Kidney (tissue), 13 donors: ENCODE measurements at regions not wholly inside any gene's neighbourhood (a gene's known extent, or its start where the extent isn't known, plus 50 kb on each side); places are given as distances from the start of the nearest gene placed in this dataset.

Experiments
- DNase-seq, 5 donors: peaks; one replicate each; pipeline ENCODE4 v3.0.0-alpha.2; 2013 to 2020
- FAIRE-seq: peaks from 2 replicates; lab custom pipeline; 2012; peaks lifted over from hg19 to GRCh38; lab: Jason Lieb, UNC
- H3K27ac ChIP-seq, 2 donors: one replicate each; pipeline ENCODE4 v1.7.0; 2013; ENCODE audit warnings: low read depth in 2 of 2, low read length in 2 of 2, inconsistent platforms in 1 of 2
- H3K27me3 ChIP-seq: one replicate; pipeline ENCODE4 v1.7.1; 2013; ENCODE audit warnings: low read length, inconsistent platforms; ENCODE audit not compliant: control insufficient read depth, insufficient read depth
- H3K36me3 ChIP-seq, 3 donors: one replicate each; pipeline versions ENCODE4 v1.7.0 to v1.7.1; 2013; ENCODE audit warnings: low read length in 3 of 3, control low read depth in 1 of 3, inconsistent platforms in 1 of 3; ENCODE audit not compliant: insufficient read depth in 3 of 3, control insufficient read depth in 2 of 3
- H3K4me1 ChIP-seq, 3 donors: one replicate each; pipeline versions ENCODE4 v1.7.0 to v1.7.1; 2013; ENCODE audit warnings: low read length in 3 of 3, inconsistent platforms in 1 of 3, low read depth in 1 of 3; ENCODE audit not compliant: control insufficient read depth in 2 of 3, insufficient read depth in 2 of 3
- H3K4me3 ChIP-seq, 3 donors: one replicate each; pipeline versions ENCODE4 v1.7.0 to v1.8.1; 2013; ENCODE audit warnings: low read length in 3 of 3, control low read depth in 1 of 3, inconsistent platforms in 1 of 3
- H3K9ac ChIP-seq, 3 donors: one replicate each; pipeline versions ENCODE4 v1.7.0 to v1.7.1; 2013; ENCODE audit warnings: low read length in 3 of 3, control low read depth in 1 of 3, inconsistent platforms in 1 of 3
- H3K9me3 ChIP-seq, 3 donors: one replicate each; pipeline versions ENCODE4 v1.7.0 to v1.7.1; 2013; ENCODE audit warnings: low read length in 3 of 3, control low read depth in 1 of 3, inconsistent platforms in 1 of 3; ENCODE audit not compliant: control insufficient read depth in 2 of 3, insufficient read depth in 1 of 3
- CTCF ChIP-seq: IDR thresholded peaks from 3 replicates; pipeline ENCODE4 v1.5.1; 2012; ENCODE audit warnings: mild to moderate bottlenecking, moderate library complexity, borderline replicate concordance; ENCODE audit not compliant: insufficient read depth; ENCODE audit errors: extremely low read depth
- intact Hi-C: fragments of 100-400 bp; cut with DNase I; formaldehyde crosslinking; loops from one replicate; pipeline ENCODE4 v1.11.1; 2022
- donor health status: control.
- donor health status: control.
- donor health status: control.
- donor health status: control.
- donor health status: control.
- donor health status: DM: yes; HTN: yes; CAD: no.
- donor health status: Normal renal cell carcinoma (clear cell type).

GRCh38 chr14:87434680-87435079 is 558.3 kb downstream of the GALC start:
- intact Hi-C loops = no loop called here
- H3K27me3 ChIP-seq = no peaks in the 10 kb centered on the region
- no peak overlapping the region for H3K9ac ChIP-seq
- no peak for FAIRE-seq
- no peak overlapping the region for H3K4me3 ChIP-seq
- H3K9me3 ChIP-seq = no peaks in the 10 kb centered on the region
- no peak overlapping the region for H3K27ac ChIP-seq
- H3K36me3 ChIP-seq = no peaks in the 10 kb centered on the region
- no peaks in the 10 kb centered on the region for H3K4me1 ChIP-seq
- TF ChIP-seq CTCF = no peak
- no peak for DNase-seq

DNA sequence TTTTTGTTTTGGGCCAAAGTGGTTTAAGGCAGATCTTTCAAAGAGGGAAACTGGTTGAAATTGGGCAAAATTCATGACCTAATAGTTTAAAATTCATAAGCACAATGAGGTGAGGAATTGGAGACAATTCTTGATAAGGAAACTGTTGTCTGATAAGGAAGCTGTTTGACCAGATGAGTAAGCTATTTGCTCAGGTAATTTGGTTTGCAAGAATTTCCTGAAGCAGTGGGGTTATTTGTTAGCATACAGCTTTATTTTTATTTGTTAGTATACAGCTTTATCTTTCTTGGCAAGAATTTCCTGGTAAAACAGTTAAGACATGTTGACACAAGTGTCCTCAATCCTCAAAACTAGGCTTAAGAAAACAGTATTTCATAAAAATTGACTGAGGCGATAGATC is 559.0 kb downstream of the GALC start:
- no peak overlapping the region for H3K4me3 ChIP-seq
- intact Hi-C loops = no loop called here
- DNase-seq = no peak
- H3K9ac ChIP-seq = no peak overlapping the region
- H3K27me3 ChIP-seq = no peaks in the 10 kb centered on the region
- H3K36me3 ChIP-seq = no peaks in the 10 kb centered on the region
- TF ChIP-seq CTCF = no peak
- no peaks in the 10 kb centered on the region for H3K4me1 ChIP-seq
- no peak for FAIRE-seq
- no peak overlapping the region for H3K27ac ChIP-seq
- no peaks in the 10 kb centered on the region for H3K9me3 ChIP-seq

DNA sequence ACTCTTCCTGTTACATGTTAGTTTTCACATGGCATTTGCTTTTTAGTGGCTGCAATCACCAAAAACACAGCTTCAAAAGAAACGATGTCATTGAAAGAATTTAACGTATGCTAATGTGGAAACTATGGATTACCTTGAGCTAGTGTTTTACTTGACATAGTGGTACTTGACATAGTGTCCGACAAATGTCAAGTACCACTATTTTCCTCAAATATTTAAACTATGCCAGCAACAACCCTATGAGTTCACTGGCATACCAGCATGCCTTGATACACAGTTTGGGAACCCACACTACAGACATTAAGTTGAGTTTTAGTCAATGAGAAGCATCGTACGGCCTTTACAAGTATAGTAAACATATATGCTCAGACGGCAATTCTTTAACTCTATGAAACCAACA is 560.3 kb downstream of the GALC start:
- H3K27me3 ChIP-seq = no peaks in the 10 kb centered on the region
- H3K9me3 ChIP-seq = no peaks in the 10 kb centered on the region
- no peak overlapping the region for H3K4me3 ChIP-seq
- H3K9ac ChIP-seq = no peak overlapping the region
- intact Hi-C loops = no loop called here
- no peak for DNase-seq
- no peak for FAIRE-seq
- no peak for TF ChIP-seq CTCF
- H3K27ac ChIP-seq = no peak overlapping the region
- H3K4me1 ChIP-seq = no peaks in the 10 kb centered on the region
- H3K36me3 ChIP-seq = no peaks in the 10 kb centered on the region

DNA sequence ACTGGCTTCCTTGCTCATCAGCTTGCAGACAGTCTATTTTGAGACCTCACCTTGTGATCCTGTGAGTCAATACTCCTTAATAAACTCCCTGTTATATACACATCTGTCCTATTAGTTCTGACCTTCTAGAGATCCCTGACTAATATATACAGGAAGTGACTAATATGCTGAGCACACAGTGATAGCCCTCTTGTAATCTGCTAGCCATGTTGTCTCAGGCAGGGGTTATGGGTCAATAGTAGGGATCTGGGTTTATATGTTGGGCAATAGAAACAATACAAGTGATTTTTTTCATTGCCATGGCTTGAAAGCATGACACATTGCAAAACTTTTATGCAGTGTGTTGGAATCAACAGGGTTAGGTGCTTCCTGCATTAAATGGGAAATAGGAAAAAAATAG is 562.2 kb downstream of the GALC start:
- Histone ChIP-seq H3K27ac (no peak overlapping the region), H3K9ac (no peak overlapping the region), H3K27me3 (no peaks in the 10 kb centered on the region), H3K4me3 (no peak overlapping the region), H3K4me1 (no peaks in the 10 kb centered on the region), H3K9me3 (no peaks in the 10 kb centered on the region), H3K36me3 (no peaks in the 10 kb centered on the region)
- intact Hi-C loops = no loop called here
- TF ChIP-seq CTCF = no peak
- FAIRE-seq (no peak), DNase-seq (no peak)
